CD4-positive, alpha-beta T cell treated with Interleukin-1 beta for 1 hour (primary cell): ENCODE measurements at regions not wholly inside any gene's neighbourhood (a gene's known extent, or its start where the extent isn't known, plus 50 kb on each side); places are given as distances from the start of the nearest gene placed in this dataset.
A peak's percentile ranks its signal among the peaks of the same experiment; 100 is the strongest.

Source experiments
- DNase-seq, 2 donors: peaks; one replicate each; pipeline ENCODE4 v3.0.0-alpha.2; 2020 to 2022

DNA sequence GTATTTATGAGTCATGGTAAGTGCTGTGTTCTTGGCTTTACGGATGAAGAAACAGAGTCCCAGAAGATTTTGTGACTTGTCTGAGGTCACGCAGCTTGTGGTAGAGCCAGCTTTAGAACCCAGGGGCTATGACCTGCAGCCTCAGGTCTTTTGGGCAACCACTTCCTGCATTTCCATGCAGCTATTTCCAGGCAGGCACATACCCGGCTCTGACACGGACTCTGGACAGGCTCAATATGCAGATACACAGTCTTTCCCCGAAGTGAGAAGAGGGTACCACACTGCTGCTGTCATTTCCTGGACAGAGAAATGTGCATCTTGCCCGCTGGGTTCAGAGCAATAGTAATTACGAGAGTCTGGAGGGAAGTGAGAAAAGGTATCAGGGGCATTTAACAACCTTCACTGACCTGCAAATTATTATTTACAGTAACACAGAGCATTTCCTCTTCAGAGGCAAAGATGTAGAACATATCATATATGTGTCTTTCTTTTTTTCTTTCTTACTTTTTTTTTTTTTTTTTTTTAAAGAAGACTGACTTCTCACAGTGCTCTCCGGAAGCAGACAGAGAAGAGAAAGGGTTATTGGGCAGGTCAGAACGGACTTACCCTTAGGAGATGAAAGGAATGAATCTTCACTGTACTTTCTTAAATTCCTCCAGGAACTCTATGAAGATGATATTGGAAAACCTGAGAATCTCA is 185.1 kb downstream of the CLIC5 start:
- peak; percentile 20 to 21 for DNase-seq

- no peak for DNase-seq
Observed at GRCh38 chr6:45829873-45830272, 185.8 kb downstream of the CLIC5 start.

- no peak for DNase-seq
Observed at GRCh38 chr6:45827952-45828530, 187.6 kb downstream of the CLIC5 start.

DNA sequence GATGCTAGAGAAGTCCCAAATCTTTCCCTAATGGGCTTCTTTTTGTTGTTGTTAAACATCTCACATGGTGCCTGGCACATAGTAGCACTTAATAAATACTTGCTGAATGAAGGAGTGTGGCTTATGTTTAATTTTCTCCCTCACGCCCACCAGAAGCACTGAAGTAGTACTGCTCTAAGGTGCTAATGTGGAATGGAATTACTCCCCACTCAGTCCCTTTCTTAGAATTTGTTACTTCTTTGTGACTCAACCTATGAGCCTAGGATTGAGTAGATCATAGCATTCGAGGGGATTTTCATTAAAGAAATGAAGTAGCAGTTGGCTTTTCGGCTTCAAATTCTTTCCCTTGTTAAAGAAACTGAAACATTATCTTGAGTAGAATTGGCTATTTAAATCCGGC is 192.8 kb downstream of the CLIC5 start:
- DNase-seq, result no peak

DNA sequence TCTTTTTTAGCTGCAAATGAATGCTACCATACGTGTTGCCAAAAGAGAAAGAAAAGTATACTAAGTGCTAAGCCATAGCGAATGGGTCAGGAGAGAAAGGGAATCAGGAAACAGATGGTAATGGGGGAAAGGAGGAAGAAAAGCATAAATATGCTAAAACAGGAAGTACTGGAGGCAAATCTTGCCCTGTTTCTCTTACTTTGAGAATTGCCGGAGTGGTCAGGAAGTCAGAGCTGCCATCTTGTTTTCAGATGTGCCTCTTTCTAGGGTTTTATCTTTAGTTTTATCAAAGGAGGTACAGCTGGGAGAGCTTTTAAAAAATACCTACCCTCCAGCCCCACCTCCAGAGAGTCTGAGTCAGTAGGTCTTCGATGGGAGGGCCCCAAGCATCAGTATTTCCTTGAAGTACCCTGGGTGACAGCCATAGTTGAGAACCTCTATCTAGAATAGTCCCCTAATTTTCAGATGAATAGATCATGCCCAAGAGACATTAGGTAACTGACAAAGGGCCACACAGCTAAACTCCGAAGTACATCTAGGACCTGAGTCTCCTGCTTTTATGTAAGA is 193.3 kb downstream of the CLIC5 start:
- no peak for DNase-seq

DNA sequence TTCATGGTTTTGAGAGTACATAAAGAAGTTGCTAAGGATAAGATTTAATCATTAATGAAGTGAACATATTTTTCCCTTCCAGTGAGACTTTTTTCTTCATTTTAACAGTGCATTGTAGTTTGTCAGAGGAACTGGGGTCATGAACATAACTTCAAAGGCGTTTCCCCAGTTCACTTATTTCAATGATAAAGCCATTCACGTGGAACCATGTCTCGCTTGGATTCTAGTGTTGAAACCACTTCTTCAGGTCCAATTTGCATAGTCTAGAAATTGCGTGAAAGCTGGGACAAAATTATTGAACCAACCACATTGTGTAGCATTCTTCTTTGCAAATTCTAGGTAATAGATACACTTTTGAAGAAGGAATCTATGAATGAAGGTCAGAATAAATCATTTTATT is 197.0 kb downstream of the CLIC5 start:
- no peak for DNase-seq

DNA sequence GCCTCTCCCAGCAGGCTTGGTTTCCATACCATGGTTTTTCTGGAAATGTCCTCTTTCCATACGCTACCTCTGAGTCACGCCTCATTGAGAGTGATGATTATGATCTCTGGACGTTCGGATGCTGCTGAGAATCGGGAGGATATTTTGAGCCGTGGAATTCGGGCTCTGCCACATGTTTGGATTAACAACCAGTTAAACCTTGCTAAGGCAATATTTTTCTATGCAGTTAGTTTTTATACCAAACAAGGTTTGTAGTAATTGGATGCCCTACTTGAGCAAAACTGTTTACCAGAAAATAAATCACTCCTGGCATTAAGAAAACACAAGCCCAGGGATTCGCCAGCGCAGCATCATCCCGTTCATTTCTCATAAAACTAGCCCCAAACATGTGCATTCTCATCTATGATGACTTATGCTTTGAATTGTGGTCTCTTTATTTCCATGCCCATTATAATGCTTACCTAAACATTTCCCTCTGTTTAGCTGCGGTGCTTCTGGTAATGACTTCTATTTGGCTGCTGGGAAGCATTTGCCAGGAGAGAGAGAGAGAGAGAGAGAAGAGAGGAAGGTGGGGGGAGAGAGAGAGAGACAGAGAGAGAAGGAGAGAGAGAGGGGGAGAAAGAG is 198.9 kb downstream of the CLIC5 start:
- no peak for DNase-seq

- no peak for DNase-seq
Observed at GRCh38 chr6:45815466-45816125, 200.1 kb downstream of the CLIC5 start.

DNA sequence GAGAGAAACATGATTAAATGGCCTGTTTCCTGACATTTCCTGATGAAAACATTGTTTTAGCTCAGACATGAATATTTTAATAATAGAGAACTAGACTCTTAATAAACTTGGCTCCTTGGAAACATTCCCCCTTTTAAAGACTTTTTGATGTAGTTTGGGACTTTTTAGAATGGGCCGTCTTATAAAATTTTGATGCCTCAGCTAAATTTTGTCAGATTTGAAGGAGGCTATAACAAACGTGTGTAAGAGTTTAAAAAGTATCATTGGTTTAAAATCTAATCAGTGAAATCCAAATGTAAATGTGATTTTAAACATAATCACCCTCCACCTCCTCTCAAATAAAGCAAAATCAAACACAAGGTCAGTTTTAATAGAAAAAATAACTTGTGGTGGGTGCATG is 200.9 kb downstream of the CLIC5 start:
- no peak for DNase-seq

DNA sequence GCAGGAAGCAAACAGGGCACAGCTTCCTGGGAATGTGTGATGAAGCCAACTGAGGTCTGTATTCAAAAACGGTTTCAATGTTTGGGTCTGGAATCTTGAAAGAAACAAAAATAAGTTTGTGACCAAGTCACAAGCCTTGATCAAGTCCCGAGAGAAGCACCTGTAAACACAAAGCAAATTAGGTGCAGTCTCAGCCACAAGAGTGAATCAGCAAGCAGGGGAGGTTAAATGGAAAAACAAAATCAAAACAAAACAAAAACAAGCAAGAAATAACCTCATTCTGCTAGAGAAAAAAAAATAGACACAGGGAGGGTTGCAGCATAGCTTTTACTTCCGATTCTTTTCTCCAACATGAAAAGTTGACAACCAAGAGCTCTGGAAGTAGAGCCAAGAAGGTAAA is 201.7 kb downstream of the CLIC5 start:
- no peak for DNase-seq

- DNase-seq, result no peak
Observed at GRCh38 chr6:45812922-45813321, 202.7 kb downstream of the CLIC5 start.

DNA sequence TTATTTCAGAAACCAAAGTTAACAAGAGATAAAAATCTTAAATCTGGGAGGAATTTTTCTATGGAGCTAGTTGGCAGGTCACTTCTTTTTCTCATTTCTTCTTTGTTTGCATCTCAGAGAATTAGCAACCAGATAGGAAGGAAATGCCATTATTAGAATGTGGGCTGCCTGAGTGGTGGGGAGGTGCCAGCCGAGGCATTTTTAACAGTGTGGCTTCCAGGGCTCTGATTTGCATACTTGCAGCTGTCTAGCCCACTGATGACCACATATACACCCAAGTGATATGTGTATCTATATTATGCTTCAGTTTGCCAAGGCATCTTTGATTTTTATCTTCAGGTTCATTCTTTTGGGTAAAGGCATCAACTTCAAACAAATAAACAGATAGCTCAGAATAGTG is 206.7 kb downstream of the CLIC5 start:
- no peak for DNase-seq

GRCh38 chr6:45808042-45808645 is 207.5 kb downstream of the CLIC5 start:
- DNase-seq, result no peak

DNA sequence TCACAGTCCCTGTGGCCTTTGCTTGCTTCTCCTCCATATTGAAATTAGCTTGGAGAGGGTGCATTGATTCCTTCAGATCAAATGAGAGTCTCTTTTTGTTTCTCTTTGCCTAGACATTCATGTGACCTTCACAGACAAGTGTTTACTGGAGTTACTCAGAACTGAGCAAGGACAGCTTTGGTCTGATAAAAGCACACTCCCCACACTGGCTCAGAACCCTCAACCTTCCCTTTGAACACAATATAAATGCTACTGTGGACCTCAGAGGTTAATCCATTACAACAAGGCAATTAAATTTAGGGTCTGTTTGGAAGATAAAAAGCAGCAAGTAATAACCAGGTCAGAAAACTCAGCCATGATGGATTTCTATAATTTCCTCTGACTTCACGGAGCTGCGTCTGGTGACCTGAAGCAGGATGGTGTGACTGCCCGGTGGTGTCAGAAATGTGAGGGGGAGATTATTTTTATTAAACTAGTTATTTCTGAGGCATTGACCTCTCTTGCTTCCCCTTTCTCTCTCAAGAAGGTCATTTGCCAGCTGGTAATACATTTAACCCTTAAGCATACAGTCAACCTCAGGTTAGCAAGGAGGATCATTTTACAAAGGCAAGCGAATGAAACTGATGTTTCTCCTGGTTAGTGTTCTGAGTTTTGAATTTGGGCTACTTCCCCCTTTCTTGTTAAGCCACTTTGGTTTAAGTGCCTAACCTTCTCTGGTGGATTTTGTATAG is 208.2 kb downstream of the CLIC5 start:
- DNase-seq, result no peak

GRCh38 chr6:45806172-45806571 is 209.5 kb downstream of the CLIC5 start:
- no peak for DNase-seq

GRCh38 chr6:45803071-45803470 is 212.6 kb downstream of the CLIC5 start:
- no peak for DNase-seq

GRCh38 chr6:45801471-45802289 is 214.0 kb downstream of the CLIC5 start:
- no peak for DNase-seq

DNA sequence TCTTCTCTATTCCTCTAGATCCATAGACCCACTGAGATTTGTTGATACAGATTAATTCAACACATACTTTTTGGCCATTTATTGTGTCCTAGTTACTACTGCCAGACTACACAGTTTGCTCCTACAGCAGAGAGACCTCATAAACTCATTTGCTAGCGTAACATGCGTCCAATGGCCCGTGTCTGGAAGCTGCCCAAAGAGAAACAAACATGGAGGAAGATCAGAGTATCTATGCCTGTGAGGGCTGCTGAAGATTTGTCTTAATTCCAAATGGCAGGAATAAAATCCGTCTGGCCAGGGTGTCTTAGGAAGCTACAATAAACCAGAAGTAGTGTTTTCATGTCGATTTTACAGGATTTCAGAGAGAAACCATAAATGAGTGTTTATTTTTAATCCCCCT is 214.7 kb downstream of the CLIC5 start:
- no peak for DNase-seq

DNA sequence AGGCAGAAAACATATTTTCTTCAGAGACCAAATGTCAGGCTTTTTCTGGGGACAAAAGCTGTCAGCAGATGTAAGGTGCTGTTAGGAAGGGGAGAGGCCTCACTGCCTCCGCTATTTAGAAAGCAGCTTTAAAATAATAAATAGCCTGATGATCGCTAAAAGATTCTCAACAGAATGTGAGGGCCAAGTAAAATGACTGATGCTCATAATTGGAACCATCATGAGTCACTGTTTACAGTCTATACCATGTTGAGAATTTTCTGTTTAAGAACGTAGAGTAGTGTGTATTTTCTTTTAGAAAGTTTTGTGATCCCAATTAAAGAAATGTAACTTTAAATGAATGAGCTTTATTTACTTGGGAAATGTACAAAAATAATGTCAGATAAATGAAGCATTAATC is 220.0 kb downstream of the CLIC5 start:
- no peak for DNase-seq

GRCh38 chr6:45794465-45794864 is 221.2 kb downstream of the CLIC5 start:
- DNase-seq, result no peak
